Mesodermal cell (in vitro differentiated cells): ENCODE measurements at regions not wholly inside any gene's neighbourhood (a gene's known extent, or its start where the extent isn't known, plus 50 kb on each side); places are given as distances from the start of the nearest gene placed in this dataset.

Experiments
- H3K27ac ChIP-seq: 2 replicates; pipeline ENCODE4 v1.7.0; 2013; ENCODE audit warnings: mild to moderate bottlenecking, low read depth, low read length, moderate library complexity; ENCODE audit not compliant: severe bottlenecking
- H3K36me3 ChIP-seq: 2 replicates; pipeline ENCODE4 v1.7.1; 2013; ENCODE audit warnings: mild to moderate bottlenecking, low read length, moderate library complexity; ENCODE audit not compliant: control insufficient read depth, insufficient read depth
- H3K4me1 ChIP-seq: one replicate; pipeline ENCODE4 v1.7.1; 2013; ENCODE audit warnings: mild to moderate bottlenecking, low read length; ENCODE audit not compliant: insufficient read depth, control insufficient read depth, poor library complexity, severe bottlenecking
- H3K4me3 ChIP-seq: 2 replicates; pipeline ENCODE4 v1.7.0; 2013; ENCODE audit warnings: low read length, control low read depth, mild to moderate bottlenecking; ENCODE audit not compliant: insufficient read depth, poor library complexity, severe bottlenecking; ENCODE audit errors: extremely low read depth
- H3K9me3 ChIP-seq: 2 replicates; pipeline ENCODE4 v1.7.1; 2013; ENCODE audit warnings: mild to moderate bottlenecking, low read length, moderate library complexity; ENCODE audit not compliant: control insufficient read depth
- WGBS, 2 experiments: methylation state at CpG; one replicate each; pipeline ENCODE4 v1.1.5; 2013; ENCODE audit warnings: missing lambda C conversion rate in 2 of 2; ENCODE audit not compliant: insufficient coverage in 2 of 2; 5-methylcytosine and 5-hydroxymethylcytosine counted together

DNA sequence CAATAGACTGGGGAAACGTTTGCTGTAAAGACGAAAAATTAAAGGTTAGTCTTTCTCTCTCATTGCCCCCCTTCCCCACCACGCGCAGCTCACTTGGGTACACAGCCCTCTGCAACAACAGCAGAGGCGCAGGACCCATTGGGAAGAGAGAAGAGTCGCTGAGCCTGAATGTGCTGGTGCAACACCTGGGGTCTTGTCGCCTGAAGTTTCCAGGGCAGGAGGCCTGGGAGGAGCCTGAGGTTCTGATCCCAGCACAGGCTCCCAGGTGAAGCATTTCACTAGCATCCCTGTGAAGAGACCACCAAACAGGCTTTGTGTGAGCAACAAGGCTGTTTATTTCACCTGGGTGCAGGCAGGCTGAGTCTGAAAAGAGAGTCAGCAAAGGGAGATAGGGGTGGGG is 116.2 kb upstream of the NTM start:
- Histone ChIP-seq H3K9me3 (no peaks in the 10 kb centered on the region), H3K36me3 (no peaks in the 10 kb centered on the region), H3K4me3 (no peak overlapping the region), H3K27ac (no peak overlapping the region), H3K4me1 (peaks cover 12% of the 10 kb centered on the region)
- WGBS, 2 experiments = 22 to 50% methylated on average over 1 to 5 of the region's 7 CpGs

- Histone ChIP-seq H3K4me1 (no peaks in the 10 kb centered on the region), H3K27ac (no peak overlapping the region), H3K4me3 (no peak overlapping the region), H3K9me3 (peaks cover 2% of the 10 kb centered on the region), H3K36me3 (no peaks in the 10 kb centered on the region)
- 44 to 64% methylated on average over 2 of the region's 5 CpGs for whole genome bisulfite sequencing, 2 experiments
Measured at GRCh38 chr11:131274233-131274632, 96.2 kb upstream of the NTM start.

GRCh38 chr11:131275580-131275979 is 94.8 kb upstream of the NTM start:
- no peak overlapping the region for H3K27ac ChIP-seq
- H3K36me3 ChIP-seq = no peaks in the 10 kb centered on the region
- H3K4me1 ChIP-seq = no peaks in the 10 kb centered on the region
- WGBS, 2 experiments = 86 to 91% methylated on average over 4 to 9 of the region's 9 CpGs
- no peaks in the 10 kb centered on the region for H3K9me3 ChIP-seq
- H3K4me3 ChIP-seq = no peak overlapping the region

DNA sequence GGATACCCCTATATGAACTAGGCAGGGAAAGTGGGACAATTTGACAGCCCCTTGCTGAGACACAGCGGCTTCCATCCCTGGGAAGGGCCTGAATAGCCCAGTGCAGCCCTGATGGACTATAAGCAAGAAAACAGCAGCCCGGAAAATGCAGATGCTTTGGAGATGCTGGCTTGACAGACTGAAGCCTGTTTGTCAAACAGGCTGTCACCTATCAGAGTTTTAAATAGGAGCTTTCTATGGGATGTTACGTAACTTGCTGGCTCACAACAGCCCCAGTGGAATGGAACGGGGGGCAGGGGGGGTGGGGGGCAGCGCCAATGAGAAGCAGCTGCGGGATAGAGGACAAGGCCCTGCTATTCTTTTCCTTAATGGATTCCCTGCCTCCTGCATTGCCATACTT is 91.9 kb upstream of the NTM start:
- Histone ChIP-seq H3K4me3 (no peak overlapping the region), H3K27ac (no peak overlapping the region), H3K9me3 (no peaks in the 10 kb centered on the region), H3K36me3 (no peaks in the 10 kb centered on the region), H3K4me1 (no peaks in the 10 kb centered on the region)
- WGBS, 2 experiments = 77 to 91% methylated on average over 2 to 4 of the region's 6 CpGs

DNA sequence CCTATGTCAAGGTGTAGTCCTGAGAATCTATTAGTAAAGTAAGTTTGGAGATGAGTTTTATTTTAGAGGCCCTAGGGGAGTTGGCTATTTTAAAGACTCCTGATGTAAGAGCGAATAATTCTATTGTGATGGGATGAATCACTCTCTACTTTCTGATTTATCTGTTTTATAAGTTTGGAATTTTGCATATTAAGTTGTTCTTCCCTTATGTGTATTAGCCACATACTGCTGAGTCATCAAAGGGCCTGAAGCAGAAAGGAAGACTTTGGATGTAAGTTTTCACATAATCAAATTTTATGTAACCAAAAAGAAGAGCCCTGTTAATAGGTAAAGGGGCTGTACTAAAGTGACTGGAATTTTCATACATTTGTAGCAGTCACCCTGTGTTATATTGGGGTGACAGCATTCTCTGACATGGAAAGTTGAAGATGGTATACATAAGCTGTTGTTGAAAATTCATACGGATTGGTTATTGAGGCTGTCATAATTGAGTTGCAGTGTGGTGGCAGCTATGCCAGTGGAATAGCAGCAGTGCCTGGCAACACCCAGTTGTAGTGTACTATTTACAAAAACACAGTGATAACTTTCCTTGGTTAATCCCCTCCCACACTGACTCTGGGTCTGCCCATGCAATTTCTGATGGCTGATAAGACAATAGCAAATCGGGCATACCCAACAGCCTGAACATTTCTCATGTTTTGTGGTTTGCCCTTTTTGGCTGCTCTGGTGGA is 90.6 kb upstream of the NTM start:
- H3K9me3 ChIP-seq = no peaks in the 10 kb centered on the region
- no peak overlapping the region for H3K4me3 ChIP-seq
- no peak overlapping the region for H3K27ac ChIP-seq
- H3K4me1 ChIP-seq = no peaks in the 10 kb centered on the region
- H3K36me3 ChIP-seq = no peaks in the 10 kb centered on the region
- WGBS, 2 experiments = 93 to 100% methylated on average over 2 to 3 of the region's 3 CpGs

DNA sequence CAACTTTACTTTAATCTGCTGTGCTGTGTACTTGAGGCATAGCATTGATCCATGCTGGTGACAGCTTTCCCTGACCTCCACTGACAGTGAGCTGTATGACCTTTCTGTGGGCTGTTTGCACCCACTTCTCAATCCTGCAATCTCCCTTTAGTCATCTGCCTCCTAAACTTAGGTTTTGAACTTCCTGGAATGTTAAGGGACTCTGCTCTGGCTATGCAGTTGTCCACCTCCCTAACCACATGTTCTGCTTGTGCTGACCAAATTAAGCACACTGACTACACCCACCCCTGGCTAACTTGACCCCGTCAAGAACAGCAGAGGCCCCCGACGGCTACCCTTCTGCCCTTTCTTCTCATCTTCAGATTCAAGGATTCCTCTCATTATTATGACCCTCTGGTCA is 89.1 kb upstream of the NTM start:
- WGBS, 2 experiments = 98 to 100% methylated on average over 1 to 3 of the region's 3 CpGs
- Histone ChIP-seq H3K36me3 (no peaks in the 10 kb centered on the region), H3K27ac (no peak overlapping the region), H3K4me3 (no peak overlapping the region), H3K4me1 (no peaks in the 10 kb centered on the region), H3K9me3 (no peaks in the 10 kb centered on the region)

- Histone ChIP-seq H3K9me3 (no peaks in the 10 kb centered on the region), H3K36me3 (no peaks in the 10 kb centered on the region), H3K4me1 (no peaks in the 10 kb centered on the region), H3K27ac (no peak overlapping the region), H3K4me3 (no peak overlapping the region)
- WGBS, 2 experiments = 87 to 93% methylated on average over 5 of the region's 6 CpGs
Measured at GRCh38 chr11:131284041-131284440, 86.4 kb upstream of the NTM start.

- Histone ChIP-seq H3K9me3 (no peaks in the 10 kb centered on the region), H3K36me3 (no peaks in the 10 kb centered on the region), H3K27ac (no peak overlapping the region), H3K4me3 (no peak overlapping the region), H3K4me1 (no peaks in the 10 kb centered on the region)
- no CpG with 5 or more reads among the region's 5 CpGs for WGBS, 2 experiments
Measured at GRCh38 chr11:131288521-131289091, 81.8 kb upstream of the NTM start.

GRCh38 chr11:131290185-131290584 is 80.2 kb upstream of the NTM start:
- no peaks in the 10 kb centered on the region for H3K9me3 ChIP-seq
- 83% methylated on average over 1 of the region's 3 CpGs; no CpG with 5 or more reads in 1 of the 2 experiments for WGBS, 2 experiments
- H3K27ac ChIP-seq = no peak overlapping the region
- no peaks in the 10 kb centered on the region for H3K36me3 ChIP-seq
- H3K4me3 ChIP-seq = no peak overlapping the region
- no peaks in the 10 kb centered on the region for H3K4me1 ChIP-seq

DNA sequence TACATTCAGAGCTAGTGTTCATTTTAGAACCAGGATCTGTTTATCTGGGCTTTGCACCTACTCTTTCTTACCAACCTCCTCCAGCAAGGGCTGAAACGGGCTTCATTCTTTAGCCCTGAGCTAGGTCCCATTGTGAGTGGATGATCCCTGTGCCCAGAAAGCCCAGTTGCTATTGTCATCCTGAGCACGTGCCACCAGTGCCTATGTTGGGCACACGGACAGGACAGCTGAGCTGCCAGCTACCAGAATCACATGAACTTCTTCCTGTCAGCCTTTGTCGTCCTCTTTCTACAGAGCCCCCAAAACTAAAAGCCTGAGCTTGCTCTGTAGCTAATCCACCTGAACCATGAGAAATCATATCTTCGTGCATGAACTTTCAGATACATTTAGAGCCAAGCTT is 74.4 kb upstream of the NTM start:
- Histone ChIP-seq H3K4me1 (no peaks in the 10 kb centered on the region), H3K27ac (no peak overlapping the region), H3K9me3 (no peaks in the 10 kb centered on the region), H3K4me3 (no peak overlapping the region), H3K36me3 (no peaks in the 10 kb centered on the region)
- WGBS, 2 experiments = 92 to 95% methylated on average over 4 to 5 of the region's 5 CpGs

GRCh38 chr11:131297441-131297840 is 73.0 kb upstream of the NTM start:
- Histone ChIP-seq H3K27ac (no peak overlapping the region), H3K9me3 (no peaks in the 10 kb centered on the region), H3K36me3 (no peaks in the 10 kb centered on the region), H3K4me1 (no peaks in the 10 kb centered on the region), H3K4me3 (no peak overlapping the region)
- 77 to 90% methylated on average over 6 of the region's 6 CpGs for WGBS, 2 experiments
